ENCODE measurements at regions not wholly inside any gene's neighbourhood (a gene's known extent, or its start where the extent isn't known, plus 50 kb on each side); places are given as distances from the start of the nearest gene placed in this dataset.

- H4K20me1 ChIP-seq (ENCODE audit: insufficient read depth, low read length), result no peaks in the 10 kb centered on the region
- H3K4me3 ChIP-seq (ENCODE audit: low read depth, low read length, poor library complexity, severe bottlenecking), result no peak overlapping the region
- CTCF ChIA-PET (ENCODE audit: unreplicated experiment), result no interaction called here
- H3K4me1 ChIP-seq (ENCODE audit: insufficient read depth, low read length, poor library complexity, severe bottlenecking), result no peaks in the 10 kb centered on the region
- H3K4me2 ChIP-seq (ENCODE audit: low read length), result no peak overlapping the region
- H3K79me2 ChIP-seq (ENCODE audit: insufficient read depth, low read depth, low read length), result no peaks in the 10 kb centered on the region
- POLR2A ChIA-PET, result no interaction called here
- no peak overlapping the region for H2AFZ ChIP-seq (ENCODE audit: low read length)
- intact Hi-C loops (cut with micrococcal nuclease; ENCODE audit: unreplicated experiment), result no loop called here
- H3K9me3 ChIP-seq (ENCODE audit: low read length), result no peaks in the 10 kb centered on the region
- no peak overlapping the region for H3K27ac ChIP-seq (ENCODE audit: low read depth, low read length, poor library complexity, severe bottlenecking)
- no peak for TF ChIP-seq EZH2phosphoT487 (IDR thresholded peaks at IDR 0.05; ENCODE audit: borderline replicate concordance, low read depth, low read length)
- TF ChIP-seq, protein P1, sequence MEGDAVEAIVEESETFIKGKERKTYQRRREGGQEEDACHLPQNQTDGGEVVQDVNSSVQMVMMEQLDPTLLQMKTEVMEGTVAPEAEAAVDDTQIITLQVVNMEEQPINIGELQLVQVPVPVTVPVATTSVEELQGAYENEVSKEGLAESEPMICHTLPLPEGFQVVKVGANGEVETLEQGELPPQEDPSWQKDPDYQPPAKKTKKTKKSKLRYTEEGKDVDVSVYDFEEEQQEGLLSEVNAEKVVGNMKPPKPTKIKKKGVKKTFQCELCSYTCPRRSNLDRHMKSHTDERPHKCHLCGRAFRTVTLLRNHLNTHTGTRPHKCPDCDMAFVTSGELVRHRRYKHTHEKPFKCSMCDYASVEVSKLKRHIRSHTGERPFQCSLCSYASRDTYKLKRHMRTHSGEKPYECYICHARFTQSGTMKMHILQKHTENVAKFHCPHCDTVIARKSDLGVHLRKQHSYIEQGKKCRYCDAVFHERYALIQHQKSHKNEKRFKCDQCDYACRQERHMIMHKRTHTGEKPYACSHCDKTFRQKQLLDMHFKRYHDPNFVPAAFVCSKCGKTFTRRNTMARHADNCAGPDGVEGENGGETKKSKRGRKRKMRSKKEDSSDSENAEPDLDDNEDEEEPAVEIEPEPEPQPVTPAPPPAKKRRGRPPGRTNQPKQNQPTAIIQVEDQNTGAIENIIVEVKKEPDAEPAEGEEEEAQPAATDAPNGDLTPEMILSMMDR (conservative IDR thresholded peaks at IDR 0.05; ENCODE audit: low read length), result no peak
- no peaks in the 10 kb centered on the region for H3K36me3 ChIP-seq (ENCODE audit: insufficient read depth, low read length)
- no TSS peak for BruUV-seq (replicated peaks)
- DNase-seq (ENCODE audit: low spot score), result no peak
- H3K9me2 ChIP-seq (ENCODE audit: insufficient read depth, low read length), result no peaks in the 10 kb centered on the region
Measured at GRCh38 chr1:239772446-239772845, 319.2 kb upstream of the FMN2 start.

DNA sequence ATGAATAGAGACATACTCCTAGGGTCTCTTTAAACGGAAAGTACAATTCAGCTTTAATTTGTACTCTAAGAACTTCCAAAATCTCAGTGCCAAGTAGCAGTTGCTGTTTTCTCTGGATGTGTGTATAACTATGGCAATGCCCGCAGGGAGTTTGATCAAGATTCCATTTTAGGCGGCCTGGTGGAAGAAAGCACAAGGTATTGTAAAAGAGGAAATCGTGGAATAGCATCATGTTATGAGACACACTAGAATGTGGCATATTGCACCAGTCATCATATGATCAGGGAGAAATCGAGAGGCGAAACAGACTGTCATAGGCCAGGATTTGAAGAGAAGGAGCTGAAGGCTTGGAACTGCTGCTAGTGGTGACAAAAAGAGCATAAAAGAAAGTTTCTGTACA lies 316.2 kb upstream of the FMN2 start:
- no peaks in the 10 kb centered on the region for H3K9me3 ChIP-seq (ENCODE audit: low read length)
- no peaks in the 10 kb centered on the region for H3K79me2 ChIP-seq (ENCODE audit: insufficient read depth, low read depth, low read length)
- H3K4me2 ChIP-seq (ENCODE audit: low read length), result no peak overlapping the region
- TF ChIP-seq EZH2phosphoT487 (IDR thresholded peaks at IDR 0.05; ENCODE audit: borderline replicate concordance, low read depth, low read length), result no peak
- TF ChIP-seq, protein P1 (conservative IDR thresholded peaks at IDR 0.05; ENCODE audit: low read length), result no peak
- no peak overlapping the region for H3K27ac ChIP-seq (ENCODE audit: low read depth, low read length, poor library complexity, severe bottlenecking)
- BruUV-seq (replicated peaks), result no TSS peak
- CTCF ChIA-PET (ENCODE audit: unreplicated experiment), result no interaction called here
- intact Hi-C loops (cut with micrococcal nuclease; ENCODE audit: unreplicated experiment), result no loop called here
- H3K36me3 ChIP-seq (ENCODE audit: insufficient read depth, low read length), result no peaks in the 10 kb centered on the region
- POLR2A ChIA-PET, result interaction anchor here (0.6 kb wide), 1 partner anchor 1538 kb away, joined by 3 read pairs; no protein-coding TSS in a partner anchor
- no peak overlapping the region for H3K4me3 ChIP-seq (ENCODE audit: low read depth, low read length, poor library complexity, severe bottlenecking)
- H2AFZ ChIP-seq (ENCODE audit: low read length), result no peak overlapping the region
- DNase-seq (ENCODE audit: low spot score), result no peak
- no peaks in the 10 kb centered on the region for H3K9me2 ChIP-seq (ENCODE audit: insufficient read depth, low read length)
- H4K20me1 ChIP-seq (ENCODE audit: insufficient read depth, low read length), result no peaks in the 10 kb centered on the region
- H3K4me1 ChIP-seq (ENCODE audit: insufficient read depth, low read length, poor library complexity, severe bottlenecking), result no peaks in the 10 kb centered on the region

DNA sequence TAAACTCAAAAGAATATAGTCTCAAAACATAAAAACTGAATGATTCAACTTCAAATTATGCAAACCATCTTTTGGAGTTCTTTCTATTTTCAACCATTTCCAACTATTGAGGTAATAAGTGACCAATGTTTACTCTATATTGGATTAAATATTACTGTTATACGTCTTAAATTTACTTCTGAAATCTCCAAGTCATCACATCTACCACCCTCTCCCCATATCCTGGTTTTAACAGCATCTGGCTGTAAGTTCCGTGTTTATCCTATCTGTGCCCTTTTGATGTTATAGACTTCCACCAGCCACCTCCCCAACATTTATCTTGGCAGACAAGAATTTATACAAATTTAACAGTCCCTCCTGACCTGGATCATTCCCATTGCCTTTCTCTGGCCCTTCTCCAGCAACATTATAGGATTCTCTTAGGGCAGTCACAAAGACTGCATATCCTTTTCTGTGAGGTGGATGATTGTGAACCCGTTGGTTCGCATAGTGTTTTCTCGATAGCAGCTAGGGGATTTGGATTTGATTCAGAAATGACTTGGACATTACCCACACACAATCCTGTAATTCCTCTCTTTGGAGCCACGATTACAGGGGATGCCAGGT lies 313.4 kb upstream of the FMN2 start:
- Histone ChIP-seq H3K27ac (ENCODE audit: low read depth, low read length, poor library complexity, severe bottlenecking) (no peak overlapping the region), H4K20me1 (ENCODE audit: insufficient read depth, low read length) (no peaks in the 10 kb centered on the region), H3K79me2 (ENCODE audit: insufficient read depth, low read depth, low read length) (no peaks in the 10 kb centered on the region), H3K4me1 (ENCODE audit: insufficient read depth, low read length, poor library complexity, severe bottlenecking) (no peaks in the 10 kb centered on the region), H2AFZ (ENCODE audit: low read length) (no peak overlapping the region), H3K4me3 (ENCODE audit: low read depth, low read length, poor library complexity, severe bottlenecking) (no peak overlapping the region), H3K9me3 (ENCODE audit: low read length) (no peaks in the 10 kb centered on the region), H3K4me2 (ENCODE audit: low read length) (no peak overlapping the region), H3K9me2 (ENCODE audit: insufficient read depth, low read length) (no peaks in the 10 kb centered on the region), H3K36me3 (ENCODE audit: insufficient read depth, low read length) (no peaks in the 10 kb centered on the region)
- BruUV-seq (replicated peaks), result no TSS peak
- intact Hi-C loops (cut with micrococcal nuclease; ENCODE audit: unreplicated experiment), result no loop called here
- no peak for DNase-seq (ENCODE audit: low spot score)
- ChIA-PET CTCF (ENCODE audit: unreplicated experiment) (no interaction called here), POLR2A (no interaction called here)
- TF ChIP-seq EZH2phosphoT487 (IDR thresholded peaks at IDR 0.05; ENCODE audit: borderline replicate concordance, low read depth, low read length), result no peak
- TF ChIP-seq, protein P1 (conservative IDR thresholded peaks at IDR 0.05; ENCODE audit: low read length), result no peak

Measured in OCI-LY7 (cell line).